K562 (cell line): ENCODE measurements at regions not wholly inside any gene's neighbourhood (a gene's known extent, or its start where the extent isn't known, plus 50 kb on each side); places are given as distances from the start of the nearest gene placed in this dataset.
A peak's percentile ranks its signal among the peaks of the same experiment; 100 is the strongest.

Source experiments
- ATAC-seq: fragments of 200-7000 bp; cut with Tn5 transposase; 3 replicates; pipeline ENCODE4 v1.9.1; 2020; ENCODE audit warnings: moderate library complexity
- BruUV-seq: library from RNA; stranded (reverse); fragments of 400-500 nt; replicated peaks from 2 replicates; lab custom pipeline; 2021; lab: Mats Ljungman, UMichigan
- CTCF ChIA-PET: fragments of 300-600 bp; formaldehyde crosslinking; extraction: SDS; loops from one replicate; lab custom pipeline; 2021; ENCODE audit warnings: low intra/inter-chr PET ratio; lab: Yijun Ruan, JAX
- POLR2A ChIA-PET: fragments of 300-600, 350-650 bp; sonication (Branson Sonifier 250); formaldehyde crosslinking; extraction: SDS; loops from one replicate; lab custom pipeline; 2021; ENCODE audit warnings: antibody characterized with exemption, inconsistent platforms; lab: Yijun Ruan, JAX
- DNase-seq, 4 experiments: peaks; one replicate each; pipeline versions ENCODE4 v3.0.0 to v3.0.0-alpha.2; 2011 to 2018; ENCODE audit warnings: low spot score in 3 of 4, mixed read lengths in 3 of 4; ENCODE audit errors: extremely low read depth in 1 of 4
- FAIRE-seq: peaks from 2 replicates; lab custom pipeline; 2011; peaks lifted over from hg19 to GRCh38; lab: Jason Lieb, UNC
- H2AFZ ChIP-seq: 2 replicates; pipeline ENCODE4 v1.6.0; 2011; ENCODE audit warnings: low read depth, low read length, control low read depth, inconsistent platforms
- H3K27ac ChIP-seq: fragments of 200-600 bp; 3 replicates; pipeline ENCODE4 v1.8.0; 2011; ENCODE audit warnings: low read depth, mild to moderate bottlenecking, control low read depth, inconsistent platforms, low read length, moderate library complexity, mixed read lengths; ENCODE audit errors: extremely low read depth
- H3K27me3 ChIP-seq, 2 experiments: fragments of 300-600 bp in 1 of 2; 2 replicates in 1 of 2; 3 replicates in 1 of 2; pipeline versions ENCODE4 v1.6.0 to v1.8.0; 2011; ENCODE audit warnings: inconsistent platforms in 2 of 2, low read length in 2 of 2, mild to moderate bottlenecking in 1 of 2, mixed read lengths in 1 of 2, moderate library complexity in 1 of 2; ENCODE audit not compliant: control insufficient read depth in 2 of 2, insufficient read depth in 2 of 2
- H3K36me3 ChIP-seq: fragments of 300-600 bp; 3 replicates; pipeline ENCODE4 v1.8.0; 2011; ENCODE audit warnings: mild to moderate bottlenecking, low read length, inconsistent platforms; ENCODE audit not compliant: control insufficient read depth, insufficient read depth
- H3K4me1 ChIP-seq, 2 experiments: fragments of 200-600 bp in 1 of 2; replicated peaks in 1 of 2; 2 replicates in 1 of 2; 3 replicates in 1 of 2; pipeline versions ENCODE4 v1.5.1 to v1.8.0; 2011; ENCODE audit warnings: inconsistent platforms in 2 of 2, low read length in 2 of 2, mild to moderate bottlenecking in 1 of 2, mixed read lengths in 1 of 2, moderate library complexity in 1 of 2; ENCODE audit not compliant: control insufficient read depth in 2 of 2, insufficient read depth in 2 of 2
- H3K4me2 ChIP-seq: 2 replicates; pipeline ENCODE4 v1.6.1; 2011; ENCODE audit warnings: low read length, control low read depth, inconsistent platforms, mixed read lengths; ENCODE audit not compliant: insufficient read depth
- H3K4me3 ChIP-seq: fragments of 200-600 bp; sonication (generic), shearing (Covaris generic); 2 replicates; pipeline ENCODE4 v1.5.1; 2016; ENCODE audit warnings: control low read depth, inconsistent platforms
- H3K79me2 ChIP-seq: fragments of 200-600 bp; 3 replicates; pipeline ENCODE4 v1.8.0; 2011; ENCODE audit warnings: low read length, inconsistent platforms; ENCODE audit not compliant: control insufficient read depth, insufficient read depth
- H3K9ac ChIP-seq, 2 experiments: 2 replicates each; pipeline versions ENCODE4 v1.6.0 to v1.6.1; 2011; ENCODE audit warnings: low read depth in 2 of 2, low read length in 2 of 2, control low read depth in 1 of 2, inconsistent platforms in 1 of 2, mild to moderate bottlenecking in 1 of 2, mixed read lengths in 1 of 2; ENCODE audit not compliant: insufficient read depth in 1 of 2
- H3K9me1 ChIP-seq: one replicate; pipeline ENCODE4 v1.6.0; 2011; ENCODE audit warnings: inconsistent platforms, mild to moderate bottlenecking, low read length, moderate library complexity; ENCODE audit not compliant: control insufficient read depth, insufficient read depth
- H3K9me3 ChIP-seq: replicated peaks from 2 replicates; pipeline ENCODE4 v1.5.1; 2011; ENCODE audit warnings: low read depth, low read length, inconsistent platforms; ENCODE audit not compliant: control insufficient read depth, insufficient read depth
- H4K20me1 ChIP-seq: replicated peaks from 2 replicates; pipeline ENCODE4 v1.6.1; 2011; ENCODE audit warnings: low read length, inconsistent platforms, mixed read lengths; ENCODE audit not compliant: control insufficient read depth, insufficient read depth
- ARNT ChIP-seq, 2 experiments: fragments of 450-650 bp; IDR thresholded peaks; 2 replicates each; pipeline ENCODE4 v1.6.1; 2016; ENCODE audit warnings: mild to moderate bottlenecking in 1 of 2
- CBFA2T3 ChIP-seq: fragments of 450-650 bp; IDR thresholded peaks from 2 replicates; pipeline ENCODE4 v1.6.1; 2017
- CLOCK ChIP-seq: fragments of 250-450 bp; sonication (Bioruptor Pico); IDR thresholded peaks from 2 replicates; pipeline ENCODE4 v1.4.0; 2020; ENCODE audit warnings: mild to moderate bottlenecking, moderate library complexity, borderline replicate concordance
- FOXA3 ChIP-seq, 2 experiments: fragments of 450-650 bp in 1 of 2; sonication (generic) in 1 of 2; formaldehyde crosslinking; IDR thresholded peaks in 1 of 2; conservative IDR thresholded peaks in 1 of 2; 2 replicates each; pipeline versions ENCODE4 v1.4.0 to v1.8.0; 2020 to 2022; ENCODE audit warnings: mild to moderate bottlenecking in 2 of 2, missing genetic modification reagents in 1 of 2
- FUS ChIP-seq: fragments of 200-400 bp; formaldehyde crosslinking; optimal IDR thresholded peaks from 2 replicates; pipeline ENCODE3; 2017; ENCODE audit warnings: low read depth, low read length
- GTF2B ChIP-seq: IDR thresholded peaks from 2 replicates; pipeline ENCODE4 v1.6.1; 2011; ENCODE audit not compliant: insufficient read length; ENCODE audit errors: extremely low read depth
- MCM5 ChIP-seq: fragments of 450-650 bp; IDR thresholded peaks from 2 replicates; pipeline ENCODE4 v1.6.1; 2016; ENCODE audit warnings: low read depth
- MLLT1 ChIP-seq, 2 experiments: fragments of 450-650 bp; IDR thresholded peaks; 2 replicates each; pipeline ENCODE4 v1.6.1; 2016
- PML ChIP-seq: IDR thresholded peaks from 2 replicates; pipeline ENCODE4 v1.6.1; 2012; ENCODE audit warnings: low read length, inconsistent platforms
- RBFOX2 ChIP-seq: fragments of 200-400 bp; formaldehyde crosslinking; IDR thresholded peaks from 2 replicates; pipeline ENCODE4 v1.6.1; 2017; ENCODE audit warnings: low read depth, mild to moderate bottlenecking, low read length, moderate library complexity
- TCF7L2 ChIP-seq: fragments of 150-350 bp; IDR thresholded peaks from 2 replicates; pipeline ENCODE4 v1.6.1; 2016; ENCODE audit warnings: low read depth, mild to moderate bottlenecking, low read length, moderate library complexity
- ZBTB1 ChIP-seq: sonication (generic); formaldehyde crosslinking; IDR thresholded peaks from 2 replicates; pipeline ENCODE4 v1.8.1; 2023; ENCODE audit warnings: missing genetic modification reagents, low read depth, mild to moderate bottlenecking, borderline replicate concordance
- WGBS: fragments of 100-300 bp; shearing (Covaris generic); methylation state at CpG from one replicate; pipeline ENCODE4 v1.1.6; 2016; ENCODE audit warnings: low coverage, mixed read lengths; ENCODE audit not compliant: insufficient coverage; ENCODE audit errors: missing lambda C conversion rate; 5-methylcytosine and 5-hydroxymethylcytosine counted together
- in situ Hi-C: fragments of 300-500 bp; cut with MboI; formaldehyde crosslinking; loops from 4 replicates; pipeline ENCODE4 v1.15.0; 2018; ENCODE audit warnings: inconsistent platforms, mixed read lengths
- intact Hi-C: fragments of 100-400 bp; cut with micrococcal nuclease; formaldehyde crosslinking; loops from 2 replicates; pipeline ENCODE4 v1.14.2; 2022

- no peaks in the 10 kb centered on the region for H3K27me3 ChIP-seq
- no peaks in the 10 kb centered on the region for H4K20me1 ChIP-seq
- 34% methylated on average over 2 of the region's 2 CpGs for WGBS
- FAIRE-seq: peak; percentile 51
- POLR2A ChIA-PET: no interaction called here
- H3K4me1 ChIP-seq: peaks cover 0 to 13% of the 10 kb centered on the region in 2 experiments; a peak in 3 of 5 replicates
- in situ Hi-C loops (no loop called here), intact Hi-C loops (no loop called here)
- H3K9ac ChIP-seq: no peak overlapping the region
- no peak overlapping the region for H3K4me2 ChIP-seq
- no peaks in the 10 kb centered on the region for H3K9me1 ChIP-seq
- H3K4me3 ChIP-seq: no peak overlapping the region
- H3K79me2 ChIP-seq: no peaks in the 10 kb centered on the region
- no peaks in the 10 kb centered on the region for H3K9me3 ChIP-seq
- H3K36me3 ChIP-seq: no peaks in the 10 kb centered on the region
- no peak for ATAC-seq
- CTCF ChIA-PET: no interaction called here
- no peak overlapping the region for H2AFZ ChIP-seq
- BruUV-seq: no TSS peak
- H3K27ac ChIP-seq: no peak overlapping the region
- TF ChIP-seq RBFOX2 (no peak), FUS (no peak), GTF2B (no peak), MLLT1 (IDR thresholded peaks at IDR 0.05) (no peak), FOXA3 (CRISPR knock-in tag; conservative IDR thresholded peaks at IDR 0.05 in 1 of 2, IDR thresholded peaks at IDR 0.05 in 1 of 2) (no peak), TCF7L2 (no peak), PML (no peak), ZBTB1 (CRISPR knock-in tag) (no peak), CLOCK (no peak), CBFA2T3 (no peak), ARNT (IDR thresholded peaks at IDR 0.05) (no peak), MCM5 (no peak)
- no peak for DNase-seq
Measured at GRCh38 chr6:144467921-144468320, 182.8 kb downstream of the UTRN start.
